ENCODE measurements at regions not wholly inside any gene's neighbourhood (a gene's known extent, or its start where the extent isn't known, plus 50 kb on each side); places are given as distances from the start of the nearest gene placed in this dataset.

DNA sequence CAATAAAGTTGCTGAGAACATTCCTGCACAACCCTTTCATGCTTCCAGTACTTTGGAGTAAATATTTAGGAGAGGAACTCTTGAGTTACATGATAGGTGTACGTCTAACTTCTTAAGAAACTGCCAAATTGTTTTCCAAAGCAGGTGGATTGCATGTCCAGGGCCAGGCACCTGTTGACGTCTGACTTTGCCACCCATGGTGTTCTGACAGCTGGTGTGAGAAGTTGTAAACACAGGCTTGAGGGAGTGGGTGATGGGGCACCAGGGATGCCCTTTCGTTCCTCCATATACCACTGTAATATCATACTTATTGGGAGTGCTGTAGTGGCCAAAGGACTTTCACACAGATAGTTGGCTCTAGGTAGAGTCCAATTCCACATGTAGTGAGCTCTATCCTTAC lies 352.1 kb downstream of the GADD45G start:
- TF ChIP-seq CTCF (conservative IDR thresholded peaks at IDR 0.05 in 1 of 2, IDR thresholded peaks at IDR 0.05 in 1 of 2; ENCODE audit: extremely low read depth in 1 of 2, insufficient read depth in 1 of 2, low read depth in 1 of 2, low read length in 2 of 2) (no peak), EZH2 (IDR thresholded peaks at IDR 0.05; ENCODE audit: borderline replicate concordance, low read length) (no peak)

All from mammary epithelial cell (primary cell).